OCI-LY7 (cell line): ENCODE measurements at regions not wholly inside any gene's neighbourhood (a gene's known extent, or its start where the extent isn't known, plus 50 kb on each side); places are given as distances from the start of the nearest gene placed in this dataset.

Source experiments
- BruUV-seq: library from RNA; stranded (reverse); fragments of 400-500 nt; replicated peaks from 2 replicates; lab custom pipeline; 2021; lab: Mats Ljungman, UMichigan
- CTCF ChIA-PET: fragments of 300-600 bp; sonication (Branson Sonifier 250); formaldehyde crosslinking; loops from one replicate; lab custom pipeline; 2022; ENCODE audit warnings: antibody characterized with exemption; ENCODE audit not compliant: unreplicated experiment; lab: Charles Lee
- POLR2A ChIA-PET: fragments of 300-600 bp; sonication (Branson Sonifier 250); formaldehyde crosslinking; loops from one replicate; lab custom pipeline; 2022; ENCODE audit warnings: antibody characterized with exemption; lab: Charles Lee
- DNase-seq: peaks from one replicate; pipeline ENCODE4 v3.0.0-alpha.2; 2015; ENCODE audit warnings: low spot score
- H2AFZ ChIP-seq: fragments of 200-600 bp; sonication (generic), shearing (Covaris generic); 2 replicates; pipeline ENCODE4 v1.6.1; 2014; ENCODE audit warnings: mild to moderate bottlenecking, antibody characterized with exemption, low read length, moderate library complexity
- H3K27ac ChIP-seq: fragments of 200-600 bp; sonication (generic); 2 replicates; pipeline ENCODE4 v1.5.1; 2014; ENCODE audit warnings: mixed run types, low read depth, mild to moderate bottlenecking, moderate library complexity, low read length, inconsistent platforms; ENCODE audit not compliant: poor library complexity, severe bottlenecking
- H3K36me3 ChIP-seq: fragments of 200-600 bp; sonication (generic); 2 replicates; pipeline ENCODE4 v1.6.1; 2014; ENCODE audit warnings: mild to moderate bottlenecking, antibody characterized with exemption, low read length, moderate library complexity, mixed read lengths; ENCODE audit not compliant: insufficient read depth
- H3K4me1 ChIP-seq: fragments of 200-600 bp; sonication (generic); 2 replicates; pipeline ENCODE4 v1.5.1; 2014; ENCODE audit warnings: mild to moderate bottlenecking, low read length; ENCODE audit not compliant: insufficient read depth, poor library complexity, severe bottlenecking
- H3K4me2 ChIP-seq: fragments of 200-600 bp; sonication (generic); 2 replicates; pipeline ENCODE4 v1.6.1; 2014; ENCODE audit warnings: mild to moderate bottlenecking, low read length
- H3K4me3 ChIP-seq: fragments of 200-600 bp; sonication (generic); 2 replicates; pipeline ENCODE4 v1.5.1; 2014; ENCODE audit warnings: mild to moderate bottlenecking, low read depth, low read length; ENCODE audit not compliant: poor library complexity, severe bottlenecking
- H3K79me2 ChIP-seq: fragments of 200-600 bp; sonication (generic); 2 replicates; pipeline ENCODE4 v1.6.1; 2016; ENCODE audit warnings: low read depth, mild to moderate bottlenecking, low read length, moderate library complexity, mixed read lengths; ENCODE audit not compliant: insufficient read depth
- H3K9me2 ChIP-seq: fragments of 200-600 bp; sonication (generic); 2 replicates; pipeline ENCODE4 v1.6.1; 2016; ENCODE audit warnings: mild to moderate bottlenecking, low read length, mixed read lengths; ENCODE audit not compliant: insufficient read depth
- H3K9me3 ChIP-seq: fragments of 200-600 bp; sonication (generic); 2 replicates; pipeline ENCODE4 v1.6.1; 2014; ENCODE audit warnings: mild to moderate bottlenecking, mixed run types, low read length, mixed read lengths
- H4K20me1 ChIP-seq: fragments of 200-600 bp; sonication (generic); 2 replicates; pipeline ENCODE4 v1.6.1; 2014; ENCODE audit warnings: mild to moderate bottlenecking, antibody characterized with exemption, low read length, moderate library complexity, mixed read lengths; ENCODE audit not compliant: insufficient read depth
- CTCF ChIP-seq: fragments of 200-600 bp; sonication (generic); conservative IDR thresholded peaks from 2 replicates; pipeline ENCODE4 v1.5.1; 2014; ENCODE audit warnings: mild to moderate bottlenecking, antibody characterized with exemption, low read length, moderate library complexity, mixed read lengths
- EZH2phosphoT487 ChIP-seq: fragments of 200-600 bp; sonication (generic); IDR thresholded peaks from 2 replicates; pipeline ENCODE4 v1.6.1; 2018; ENCODE audit warnings: low read depth, borderline replicate concordance, mild to moderate bottlenecking, mixed run types, antibody characterized with exemption, low read length, moderate library complexity, mixed read lengths
- intact Hi-C: fragments of 100-400 bp; cut with micrococcal nuclease; formaldehyde crosslinking; loops from one replicate; pipeline ENCODE4 v1.10.0; 2022; ENCODE audit not compliant: unreplicated experiment

DNA sequence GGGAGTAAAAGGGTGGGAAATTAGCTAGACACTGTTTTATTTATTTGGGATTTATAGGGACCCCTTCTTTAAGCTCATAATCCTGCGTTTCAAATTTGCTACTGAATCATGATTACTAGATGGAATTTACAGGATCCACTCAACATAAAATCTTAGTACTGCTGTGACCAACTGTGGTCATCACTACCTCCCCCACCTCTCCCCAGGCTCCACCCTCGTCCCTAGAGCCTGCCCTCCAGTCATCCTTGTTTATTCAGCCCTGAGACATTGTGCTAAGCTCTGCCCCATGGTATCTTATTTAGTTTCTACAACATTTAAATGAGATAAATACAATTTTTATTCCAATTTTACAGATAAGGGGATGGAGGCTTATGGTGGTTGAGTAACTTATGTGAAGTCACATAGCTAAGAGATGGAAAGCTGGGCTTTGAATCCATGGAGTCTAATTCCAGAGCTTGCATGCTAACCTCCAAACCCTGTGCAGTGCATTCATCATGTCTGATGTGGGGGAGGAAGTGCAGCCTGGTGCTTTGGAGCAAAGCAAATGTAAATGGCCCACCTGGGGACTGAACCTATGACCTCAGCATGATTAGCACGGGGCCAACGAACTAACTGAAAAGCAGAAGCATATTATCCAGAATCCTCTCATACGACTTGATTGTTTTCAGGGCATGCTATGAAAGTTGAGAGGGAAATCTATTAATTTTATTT lies 502.4 kb downstream of the TMEM182 start:
- no peaks in the 10 kb centered on the region for H3K36me3 ChIP-seq
- BruUV-seq: no TSS peak
- POLR2A ChIA-PET: no interaction called here
- DNase-seq: no peak
- intact Hi-C loops: no loop called here
- no peak overlapping the region for H2AFZ ChIP-seq
- H3K27ac ChIP-seq: no peak overlapping the region
- H3K9me2 ChIP-seq: no peaks in the 10 kb centered on the region
- TF ChIP-seq EZH2phosphoT487 (no peak), CTCF (no peak)
- H3K9me3 ChIP-seq: no peaks in the 10 kb centered on the region
- no peak overlapping the region for H3K4me2 ChIP-seq
- CTCF ChIA-PET: no interaction called here
- H3K79me2 ChIP-seq: no peaks in the 10 kb centered on the region
- no peaks in the 10 kb centered on the region for H4K20me1 ChIP-seq
- H3K4me3 ChIP-seq: no peak overlapping the region
- no peaks in the 10 kb centered on the region for H3K4me1 ChIP-seq

- H3K9me3 ChIP-seq: no peaks in the 10 kb centered on the region
- no peaks in the 10 kb centered on the region for H3K79me2 ChIP-seq
- no peaks in the 10 kb centered on the region for H3K9me2 ChIP-seq
- intact Hi-C loops: no loop called here
- no peak overlapping the region for H3K27ac ChIP-seq
- no peak overlapping the region for H2AFZ ChIP-seq
- no TSS peak for BruUV-seq
- TF ChIP-seq CTCF (no peak), EZH2phosphoT487 (no peak)
- H4K20me1 ChIP-seq: no peaks in the 10 kb centered on the region
- no peaks in the 10 kb centered on the region for H3K4me1 ChIP-seq
- H3K4me2 ChIP-seq: no peak overlapping the region
- no peak overlapping the region for H3K4me3 ChIP-seq
- no peak for DNase-seq
- no peaks in the 10 kb centered on the region for H3K36me3 ChIP-seq
- CTCF ChIA-PET: no interaction called here
- POLR2A ChIA-PET: no interaction called here
These were observed 503.7 kb downstream of the TMEM182 start for GRCh38 chr2:103265521-103265920.

DNA sequence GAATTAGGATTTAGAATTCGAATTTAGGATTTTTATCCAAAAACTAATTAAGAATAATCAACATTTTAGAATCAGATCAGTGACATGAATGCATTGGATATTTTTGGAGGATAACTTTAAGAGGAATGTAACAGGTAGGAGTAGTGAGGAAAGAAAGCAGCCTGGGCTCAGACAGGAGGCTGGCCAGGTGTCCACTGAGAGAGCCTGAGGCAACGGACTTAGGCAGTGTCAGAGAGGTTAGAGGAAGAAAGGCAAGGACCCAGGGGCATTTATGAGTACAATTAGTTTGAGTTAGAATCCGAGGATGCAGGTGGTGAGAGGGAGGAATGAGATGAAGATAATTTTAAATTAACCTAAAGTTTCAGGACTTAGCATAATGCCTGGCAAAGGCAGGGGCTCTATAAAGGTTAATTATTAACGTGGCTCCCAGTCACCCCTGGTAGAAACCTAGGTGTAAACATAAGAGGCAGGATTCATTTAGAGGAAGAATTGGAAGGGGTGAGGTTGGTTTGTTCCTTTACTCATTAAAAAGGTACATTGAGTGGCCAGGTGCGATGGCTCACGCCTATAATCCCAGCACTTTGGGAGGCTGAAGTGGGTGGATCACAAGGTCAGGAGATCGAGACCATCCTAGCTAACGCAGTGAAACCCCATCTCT lies 507.1 kb downstream of the TMEM182 start:
- Histone ChIP-seq H2AFZ (no peak overlapping the region), H3K4me1 (no peaks in the 10 kb centered on the region), H3K79me2 (no peaks in the 10 kb centered on the region), H3K4me2 (no peak overlapping the region), H3K27ac (no peak overlapping the region), H3K9me3 (0 out of 2 replicates have a peak, but pooled peaks cover 5% of the 10 kb centered on the region), H3K4me3 (no peak overlapping the region), H3K36me3 (no peaks in the 10 kb centered on the region), H3K9me2 (no peaks in the 10 kb centered on the region), H4K20me1 (no peaks in the 10 kb centered on the region)
- no peak for DNase-seq
- ChIA-PET CTCF (no interaction called here), POLR2A (no interaction called here)
- intact Hi-C loops: no loop called here
- TF ChIP-seq EZH2phosphoT487 (no peak), CTCF (no peak)
- no TSS peak for BruUV-seq
